A673 (cell line): ENCODE measurements at regions not wholly inside any gene's neighbourhood (a gene's known extent, or its start where the extent isn't known, plus 50 kb on each side); places are given as distances from the start of the nearest gene placed in this dataset.
"Not testable (repeated sequence)": the region's sequence is repeated elsewhere in the genome, so short reads cannot be mapped to it uniquely, and the experiment has no call there.

Experiments
- BruUV-seq: library from RNA; stranded (reverse); fragments of 400-500 nt; replicated peaks from 2 replicates; lab custom pipeline; 2021; lab: Mats Ljungman, UMichigan
- CTCF ChIA-PET: fragments of 300-600 bp; sonication (Branson Sonifier 250); formaldehyde crosslinking; loops from one replicate; lab custom pipeline; 2022; ENCODE audit warnings: antibody characterized with exemption; lab: Charles Lee
- POLR2A ChIA-PET: fragments of 300-600 bp; sonication (Branson Sonifier 250); formaldehyde crosslinking; loops from one replicate; lab custom pipeline; 2022; ENCODE audit warnings: antibody characterized with exemption; ENCODE audit not compliant: low non-redundant PET; lab: Charles Lee
- DNase-seq: peaks from one replicate; pipeline ENCODE4 v3.0.0-alpha.2; 2015; ENCODE audit warnings: low spot score
- H3K27ac ChIP-seq: fragments of 200-600 bp; sonication (generic); 2 replicates; pipeline ENCODE4 v1.5.1; 2016; ENCODE audit warnings: mixed run types, low read depth, mild to moderate bottlenecking, mixed read lengths, antibody characterized with exemption, low read length; ENCODE audit not compliant: poor library complexity, severe bottlenecking
- H3K27me3 ChIP-seq: fragments of 200-600 bp; sonication (generic); replicated peaks from 2 replicates; pipeline ENCODE4 v1.6.1; 2017; ENCODE audit warnings: mixed run types, low read depth, mild to moderate bottlenecking, mixed read lengths, antibody characterized with exemption, low read length; ENCODE audit not compliant: insufficient read depth, poor library complexity
- H3K36me3 ChIP-seq: fragments of 200-600 bp; sonication (generic); 2 replicates; pipeline ENCODE4 v1.6.1; 2016; ENCODE audit warnings: mixed run types, mild to moderate bottlenecking, mixed read lengths, antibody characterized with exemption, low read length; ENCODE audit not compliant: insufficient read depth, poor library complexity, severe bottlenecking
- H3K4me1 ChIP-seq: fragments of 200-600 bp; sonication (generic); 2 replicates; pipeline ENCODE4 v1.6.1; 2017; ENCODE audit warnings: mixed run types, mild to moderate bottlenecking, mixed read lengths, antibody characterized with exemption, low read length; ENCODE audit not compliant: insufficient read depth, poor library complexity, severe bottlenecking
- H3K4me3 ChIP-seq: fragments of 200-600 bp; sonication (generic); 2 replicates; pipeline ENCODE4 v1.5.1; 2016; ENCODE audit warnings: low read depth, mixed run types, mild to moderate bottlenecking, mixed read lengths, low read length; ENCODE audit not compliant: poor library complexity, severe bottlenecking
- H3K9me3 ChIP-seq: fragments of 200-600 bp; sonication (generic); 2 replicates; pipeline ENCODE4 v1.6.1; 2016; ENCODE audit warnings: mixed run types, low read depth, mild to moderate bottlenecking, mixed read lengths, antibody characterized with exemption, low read length; ENCODE audit not compliant: poor library complexity, severe bottlenecking
- intact Hi-C: fragments of 100-400 bp; cut with micrococcal nuclease; formaldehyde crosslinking; loops from one replicate; pipeline ENCODE4 v1.10.0; 2022; ENCODE audit not compliant: unreplicated experiment

DNA sequence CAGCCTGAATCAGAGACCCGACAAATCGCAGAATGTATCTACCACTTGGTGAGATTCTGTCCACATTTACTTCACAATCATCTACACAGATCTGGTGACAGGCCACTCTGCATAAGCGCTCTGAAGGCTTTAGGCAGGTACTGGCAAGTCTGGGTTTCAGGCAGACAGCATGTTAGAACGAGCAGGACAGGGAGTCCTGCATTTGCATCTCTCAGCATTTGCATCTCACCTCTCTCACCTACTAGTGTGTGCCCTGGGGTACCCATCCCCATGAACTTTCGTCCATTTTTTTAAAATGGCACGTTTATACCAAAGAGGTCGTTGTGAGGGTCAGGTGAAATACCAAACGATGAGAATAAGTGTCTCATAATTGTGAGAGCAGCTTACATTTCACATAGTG lies 108.2 kb downstream of the SPATA31A1 start:
- H3K9me3 ChIP-seq, intact Hi-C loops, POLR2A ChIA-PET, DNase-seq, H3K27me3 ChIP-seq, H3K27ac ChIP-seq, CTCF ChIA-PET, H3K4me1 ChIP-seq, H3K36me3 ChIP-seq: not testable (repeated sequence)
- TSS peak; percentile 40 for BruUV-seq
- H3K4me3 ChIP-seq: peak overlapping the region; percentile 45

DNA sequence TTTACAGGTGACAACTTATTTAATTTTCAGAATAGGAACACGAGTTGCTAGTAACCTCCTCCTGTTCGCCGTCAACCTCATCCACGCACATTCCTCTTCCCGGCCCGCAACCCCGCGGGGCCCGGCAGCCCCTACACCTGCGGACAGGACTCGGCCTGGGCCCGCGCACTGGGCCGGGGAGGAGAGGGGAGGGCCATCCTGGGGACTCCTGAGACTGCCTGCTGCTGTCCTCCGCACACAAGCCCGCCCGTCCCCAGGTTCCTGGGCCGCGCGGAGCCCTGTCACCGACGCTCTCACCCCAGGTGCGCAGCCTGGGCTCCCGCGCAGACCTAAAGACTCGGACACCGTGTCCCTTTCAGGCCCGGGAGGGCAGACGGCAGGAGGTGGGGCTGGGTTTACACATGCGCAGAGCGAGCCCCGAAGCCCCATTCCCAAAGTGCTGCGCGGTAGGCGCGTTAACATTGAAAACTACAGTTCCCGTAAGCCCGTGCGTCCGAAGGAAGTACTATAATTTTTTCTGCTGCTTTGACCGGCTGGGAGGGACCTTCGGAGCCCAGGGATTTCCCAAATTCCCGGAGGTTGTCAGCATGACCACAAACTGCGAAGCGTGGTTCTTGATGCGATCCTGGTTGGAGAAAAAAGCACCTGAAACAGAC lies 108.8 kb downstream of the SPATA31A1 start:
- BruUV-seq, H3K36me3 ChIP-seq, H3K9me3 ChIP-seq, H3K27ac ChIP-seq, H3K4me1 ChIP-seq, CTCF ChIA-PET, H3K27me3 ChIP-seq, POLR2A ChIA-PET, intact Hi-C loops: not testable (repeated sequence)
- peak; percentile 84 for DNase-seq
- H3K4me3 ChIP-seq: peak overlapping the region; percentile 45

DNA sequence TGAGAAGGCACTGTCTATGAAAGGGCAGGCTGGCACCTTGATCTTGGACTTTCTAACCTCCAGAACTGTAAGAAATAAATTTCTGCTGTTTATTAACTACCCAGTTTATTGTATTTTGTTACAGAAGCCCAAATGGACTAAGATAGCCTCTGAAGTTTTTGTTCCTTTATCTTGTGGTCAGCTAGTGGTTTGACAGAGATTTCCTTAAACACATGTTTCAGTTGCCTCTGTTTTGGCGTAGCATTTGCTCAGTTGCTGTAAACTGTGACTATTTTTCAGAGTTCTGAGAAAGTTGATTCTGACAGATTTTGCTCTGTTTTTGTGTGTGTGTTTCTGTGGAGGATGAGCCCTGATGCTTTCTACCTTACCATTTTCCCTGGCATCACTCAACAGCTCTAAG lies 119.0 kb downstream of the SPATA31A1 start:
- H3K27ac ChIP-seq, H3K9me3 ChIP-seq, intact Hi-C loops, H3K4me3 ChIP-seq, BruUV-seq, POLR2A ChIA-PET, DNase-seq, H3K27me3 ChIP-seq, H3K4me1 ChIP-seq, H3K36me3 ChIP-seq, CTCF ChIA-PET: not testable (repeated sequence)

DNA sequence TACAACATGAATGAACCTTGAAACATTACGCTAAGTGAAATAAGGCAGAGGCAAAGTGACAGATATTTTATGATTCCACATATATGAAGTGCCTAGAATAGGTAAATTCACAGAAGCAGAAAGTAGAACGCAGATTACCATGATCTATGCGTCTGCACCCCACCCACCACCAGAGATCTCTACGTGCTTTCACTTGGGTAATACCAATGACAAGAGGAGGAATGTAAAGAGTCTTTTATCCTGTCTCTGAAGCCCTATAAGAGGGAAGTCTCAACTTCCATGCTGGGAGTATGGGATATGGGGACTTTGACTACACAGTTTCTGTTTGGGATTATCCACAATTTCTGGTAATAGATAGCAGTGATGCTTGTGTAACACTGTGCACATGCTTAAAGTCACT lies 127.6 kb downstream of the SPATA31A1 start:
- H3K4me3 ChIP-seq, H3K4me1 ChIP-seq, CTCF ChIA-PET, H3K27me3 ChIP-seq, H3K36me3 ChIP-seq, BruUV-seq, POLR2A ChIA-PET, DNase-seq, intact Hi-C loops, H3K9me3 ChIP-seq, H3K27ac ChIP-seq: not testable (repeated sequence)

DNA sequence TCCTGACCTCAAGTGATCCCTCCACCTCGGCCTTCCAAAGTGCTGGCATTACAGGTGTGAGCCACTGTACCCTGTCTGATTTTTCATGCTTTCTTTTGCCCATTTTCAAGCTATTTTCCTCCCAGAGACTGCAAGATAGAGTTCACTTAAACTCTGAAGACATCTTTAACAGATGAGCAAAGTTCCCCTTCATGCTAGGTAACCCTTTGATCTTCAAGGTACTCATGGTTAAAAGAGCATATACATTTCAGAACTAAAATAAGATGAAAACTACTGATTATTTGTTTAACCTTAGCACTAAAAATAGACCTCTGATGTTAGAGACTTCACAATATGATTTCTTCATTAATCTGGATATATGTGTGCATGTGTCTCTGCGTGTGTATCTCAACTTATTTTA lies 128.4 kb downstream of the SPATA31A1 start:
- intact Hi-C loops, H3K36me3 ChIP-seq, POLR2A ChIA-PET, DNase-seq, CTCF ChIA-PET, H3K9me3 ChIP-seq, BruUV-seq, H3K27ac ChIP-seq, H3K4me1 ChIP-seq, H3K27me3 ChIP-seq, H3K4me3 ChIP-seq: not testable (repeated sequence)

DNA sequence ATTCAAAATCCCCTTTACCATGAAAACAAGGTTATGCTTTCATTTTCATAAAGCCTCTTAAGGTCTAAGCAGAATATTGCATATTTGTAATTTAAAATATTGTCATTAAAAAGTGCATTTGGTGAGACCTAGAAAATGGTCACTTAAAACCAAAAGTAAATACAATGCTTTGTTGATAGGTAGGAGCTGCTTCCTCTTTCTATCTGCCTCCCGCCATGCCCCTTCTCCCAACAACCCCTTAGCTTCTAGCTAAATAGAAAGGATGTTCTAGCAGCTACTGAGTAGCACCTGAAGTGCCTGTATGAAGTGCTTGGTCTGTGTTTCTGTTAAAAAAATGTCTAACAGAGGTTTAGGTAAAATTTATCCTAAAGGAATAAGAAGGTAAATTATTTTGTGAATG lies 128.8 kb downstream of the SPATA31A1 start:
- H3K4me1 ChIP-seq, POLR2A ChIA-PET, BruUV-seq, CTCF ChIA-PET, H3K36me3 ChIP-seq, DNase-seq, H3K4me3 ChIP-seq, H3K27me3 ChIP-seq, intact Hi-C loops, H3K27ac ChIP-seq, H3K9me3 ChIP-seq: not testable (repeated sequence)

DNA sequence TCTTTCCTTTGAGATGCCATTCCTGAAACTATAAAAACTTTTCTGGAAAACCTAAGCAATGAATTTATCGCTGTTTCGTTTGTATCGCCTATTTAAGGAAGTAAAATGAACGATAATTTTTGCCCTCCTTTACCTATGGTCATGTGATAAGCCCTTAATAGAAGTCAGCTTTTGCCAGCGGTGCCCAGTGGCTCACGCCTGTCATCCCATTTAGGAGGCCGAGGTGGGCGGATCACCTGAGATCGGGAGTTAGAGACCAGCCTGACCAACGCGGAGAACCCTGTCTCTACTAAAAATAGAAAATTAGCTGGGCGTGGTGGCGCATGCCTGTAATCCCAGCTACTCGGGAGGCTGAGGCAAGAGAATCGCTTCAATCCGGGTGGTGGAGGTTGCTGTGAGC lies 132.0 kb downstream of the SPATA31A1 start:
- DNase-seq, POLR2A ChIA-PET: not testable (repeated sequence)

DNA sequence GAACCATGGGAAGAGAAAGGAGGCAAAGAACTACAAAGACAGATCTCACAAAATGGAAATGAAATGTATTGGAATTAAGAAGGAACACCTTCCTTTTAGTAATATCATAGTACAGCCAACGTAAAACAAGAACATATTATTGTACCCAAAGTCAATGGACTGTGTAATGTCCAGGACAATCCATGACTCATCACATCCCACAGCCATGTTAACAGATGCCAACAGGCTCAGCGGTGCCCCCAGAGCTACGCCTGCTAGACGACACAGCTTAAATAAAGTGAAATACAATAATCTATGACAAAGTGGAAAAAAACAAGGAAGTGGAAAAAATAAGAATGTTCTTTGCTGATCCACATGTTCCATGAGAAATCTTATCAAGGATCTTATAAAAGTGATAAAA lies 140.8 kb downstream of the SPATA31A1 start:
- DNase-seq, H3K36me3 ChIP-seq, H3K4me1 ChIP-seq, H3K27ac ChIP-seq, H3K4me3 ChIP-seq, H3K27me3 ChIP-seq, POLR2A ChIA-PET, H3K9me3 ChIP-seq, CTCF ChIA-PET, intact Hi-C loops, BruUV-seq: not testable (repeated sequence)

More for the DNA sequence above, 132.0 kb downstream of the SPATA31A1 start:
- H3K27me3 ChIP-seq, H3K27ac ChIP-seq, H3K9me3 ChIP-seq, H3K4me1 ChIP-seq, H3K36me3 ChIP-seq, intact Hi-C loops, BruUV-seq, H3K4me3 ChIP-seq, CTCF ChIA-PET: not testable (repeated sequence)
